ENCODE measurements at regions not wholly inside any gene's neighbourhood (a gene's known extent, or its start where the extent isn't known, plus 50 kb on each side); places are given as distances from the start of the nearest gene placed in this dataset.

DNA sequence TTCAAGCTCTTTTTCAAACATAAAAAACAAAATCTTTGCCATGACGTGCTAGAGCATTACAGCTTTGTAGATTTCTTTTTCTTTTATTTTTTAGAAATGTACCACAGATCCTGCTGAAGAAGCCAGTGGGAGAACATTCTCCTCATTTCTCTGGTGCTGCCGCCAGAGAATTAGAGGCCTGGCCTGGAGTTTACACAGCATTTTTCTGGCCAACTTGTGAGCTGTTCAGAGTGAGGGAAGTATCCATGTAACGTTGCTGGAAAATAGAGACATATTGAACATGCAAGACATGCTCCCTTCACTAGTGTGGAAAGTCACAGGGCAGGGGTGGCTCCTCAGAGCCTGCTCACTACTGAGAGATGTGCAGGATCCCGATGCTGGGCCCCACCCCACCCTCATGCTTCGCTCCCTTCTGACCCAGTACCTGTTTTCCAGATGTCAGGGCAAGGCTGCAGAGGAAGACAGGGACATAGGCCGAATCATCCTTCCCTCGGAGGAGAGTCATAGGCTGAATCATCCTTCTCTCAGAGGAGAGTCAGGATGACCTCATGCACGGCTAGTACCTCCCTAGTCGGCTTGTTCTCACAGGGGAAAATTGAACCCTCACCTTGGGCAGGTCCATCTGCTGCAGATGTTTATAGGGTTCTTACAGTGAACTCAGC is 298.5 kb downstream of the INSIG2 start:
- Histone ChIP-seq H3K9me3 (no peaks in the 10 kb centered on the region), H3K36me3 (no peaks in the 10 kb centered on the region), H3K4me3 (ENCODE audit: low read depth, low read length) (no peak overlapping the region), H3K27me3 (no peaks in the 10 kb centered on the region), H3K4me1 (no peaks in the 10 kb centered on the region)
- TF ChIP-seq, protein P1, sequence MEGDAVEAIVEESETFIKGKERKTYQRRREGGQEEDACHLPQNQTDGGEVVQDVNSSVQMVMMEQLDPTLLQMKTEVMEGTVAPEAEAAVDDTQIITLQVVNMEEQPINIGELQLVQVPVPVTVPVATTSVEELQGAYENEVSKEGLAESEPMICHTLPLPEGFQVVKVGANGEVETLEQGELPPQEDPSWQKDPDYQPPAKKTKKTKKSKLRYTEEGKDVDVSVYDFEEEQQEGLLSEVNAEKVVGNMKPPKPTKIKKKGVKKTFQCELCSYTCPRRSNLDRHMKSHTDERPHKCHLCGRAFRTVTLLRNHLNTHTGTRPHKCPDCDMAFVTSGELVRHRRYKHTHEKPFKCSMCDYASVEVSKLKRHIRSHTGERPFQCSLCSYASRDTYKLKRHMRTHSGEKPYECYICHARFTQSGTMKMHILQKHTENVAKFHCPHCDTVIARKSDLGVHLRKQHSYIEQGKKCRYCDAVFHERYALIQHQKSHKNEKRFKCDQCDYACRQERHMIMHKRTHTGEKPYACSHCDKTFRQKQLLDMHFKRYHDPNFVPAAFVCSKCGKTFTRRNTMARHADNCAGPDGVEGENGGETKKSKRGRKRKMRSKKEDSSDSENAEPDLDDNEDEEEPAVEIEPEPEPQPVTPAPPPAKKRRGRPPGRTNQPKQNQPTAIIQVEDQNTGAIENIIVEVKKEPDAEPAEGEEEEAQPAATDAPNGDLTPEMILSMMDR (IDR thresholded peaks at IDR 0.05; ENCODE audit: low read depth, low read length): no peak
- no peak for DNase-seq

- DNase-seq: no peak
- TF ChIP-seq, protein P1 (IDR thresholded peaks at IDR 0.05; ENCODE audit: low read depth, low read length): no peak
- Histone ChIP-seq H3K4me1 (no peaks in the 10 kb centered on the region), H3K4me3 (ENCODE audit: low read depth, low read length) (no peak overlapping the region), H3K9me3 (no peaks in the 10 kb centered on the region), H3K36me3 (no peaks in the 10 kb centered on the region), H3K27me3 (no peaks in the 10 kb centered on the region)
These were observed 292.8 kb downstream of the INSIG2 start for GRCh38 chr2:118380915-118381653.

DNA sequence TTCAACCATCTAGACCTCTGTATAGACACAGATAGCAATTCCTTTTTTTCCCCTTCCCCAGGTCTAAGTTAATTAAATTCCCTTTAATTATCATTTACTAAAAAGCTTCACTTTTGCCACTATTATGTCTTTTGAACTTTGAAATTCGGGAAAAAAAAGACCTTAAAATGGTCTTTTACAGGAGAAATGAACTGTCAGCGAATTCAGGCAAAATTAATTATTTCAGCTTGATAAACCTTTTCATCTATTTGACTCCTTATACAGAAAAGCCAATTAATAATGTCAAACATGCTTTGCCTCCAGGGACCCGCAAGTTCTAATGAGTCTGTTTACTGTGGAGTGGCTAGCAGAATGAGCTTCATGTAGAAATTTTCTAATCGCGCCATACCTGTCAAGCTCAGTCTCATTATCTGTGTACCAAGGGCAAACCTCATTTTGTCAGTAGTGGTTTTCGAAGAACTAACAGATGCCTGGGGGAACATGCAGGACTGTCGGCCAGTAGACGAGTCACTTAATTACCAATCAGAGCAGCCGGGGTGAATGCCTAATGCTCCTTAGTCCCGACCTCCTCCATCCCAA is 287.7 kb downstream of the INSIG2 start:
- Histone ChIP-seq H3K9me3 (no peaks in the 10 kb centered on the region), H3K4me1 (no peaks in the 10 kb centered on the region), H3K27me3 (no peaks in the 10 kb centered on the region), H3K4me3 (ENCODE audit: low read depth, low read length) (no peak overlapping the region), H3K36me3 (no peaks in the 10 kb centered on the region)
- no peak for DNase-seq
- TF ChIP-seq, protein P1 (IDR thresholded peaks at IDR 0.05; ENCODE audit: low read depth, low read length): no peak

- no peaks in the 10 kb centered on the region for H3K36me3 ChIP-seq
- TF ChIP-seq, protein P1 (IDR thresholded peaks at IDR 0.05; ENCODE audit: low read depth, low read length): no peak
- no peak overlapping the region for H3K4me3 ChIP-seq (ENCODE audit: low read depth, low read length)
- H3K4me1 ChIP-seq: no peaks in the 10 kb centered on the region
- H3K27me3 ChIP-seq: no peaks in the 10 kb centered on the region
- H3K9me3 ChIP-seq: no peaks in the 10 kb centered on the region
- DNase-seq: no peak
These were observed 286.9 kb downstream of the INSIG2 start for GRCh38 chr2:118374974-118375755.

- no peak overlapping the region for H3K4me3 ChIP-seq (ENCODE audit: low read depth, low read length)
- H3K27me3 ChIP-seq: no peaks in the 10 kb centered on the region
- no peaks in the 10 kb centered on the region for H3K4me1 ChIP-seq
- no peaks in the 10 kb centered on the region for H3K9me3 ChIP-seq
- TF ChIP-seq, protein P1 (IDR thresholded peaks at IDR 0.05; ENCODE audit: low read depth, low read length): no peak
- no peak for DNase-seq
- H3K36me3 ChIP-seq: no peaks in the 10 kb centered on the region
These were observed 284.9 kb downstream of the INSIG2 start for GRCh38 chr2:118372886-118373830.

All from BE2C (cell line).